Fibroblast of the aortic adventitia (primary cell): ENCODE measurements at regions not wholly inside any gene's neighbourhood (a gene's known extent, or its start where the extent isn't known, plus 50 kb on each side); places are given as distances from the start of the nearest gene placed in this dataset.

Source experiments
- DNase-seq: peaks from one replicate; pipeline ENCODE4 v3.0.0-alpha.2; 2010; ENCODE audit warnings: low read depth
- H3K4me3 ChIP-seq: 2 replicates; pipeline ENCODE4 v1.5.1; 2011; ENCODE audit warnings: low read depth, mild to moderate bottlenecking, control low read depth, low read length, moderate library complexity
- TF ChIP-seq, protein P1 (sequence below): IDR thresholded peaks from 2 replicates; pipeline ENCODE4 v1.5.1; 2011; ENCODE audit warnings: mild to moderate bottlenecking, low read length, control low read depth, inconsistent platforms; ENCODE audit not compliant: insufficient read depth

DNA sequence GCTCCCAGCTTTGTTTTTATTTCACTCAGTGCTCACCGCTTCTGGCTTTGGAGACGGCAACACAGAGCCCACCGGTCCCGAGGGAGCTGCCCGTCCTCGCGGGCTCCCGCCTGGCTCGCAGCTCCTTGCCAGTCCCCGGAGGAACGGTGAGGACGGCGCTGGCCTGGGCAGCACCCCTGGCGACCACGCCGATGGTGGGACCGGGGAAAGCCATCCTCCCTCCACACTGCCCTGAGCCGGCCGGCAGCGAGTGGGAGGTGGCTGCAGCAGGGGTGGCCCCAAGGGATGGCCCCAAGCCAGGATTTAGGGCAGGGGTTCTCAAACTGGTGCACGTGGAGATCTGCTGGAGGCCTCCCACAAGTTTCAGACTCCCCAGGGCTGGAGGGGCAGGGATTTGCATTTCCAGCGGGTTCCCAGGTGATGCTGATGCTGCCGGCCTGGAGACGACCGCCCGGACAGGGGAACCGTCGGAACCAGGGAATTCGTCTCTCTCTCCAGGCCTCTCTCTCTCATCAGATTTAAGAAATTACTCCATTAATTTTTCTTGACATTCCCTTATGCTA lies 293.2 kb upstream of the IRX4 start:
- no peak overlapping the region for H3K4me3 ChIP-seq
- TF ChIP-seq, protein P1, sequence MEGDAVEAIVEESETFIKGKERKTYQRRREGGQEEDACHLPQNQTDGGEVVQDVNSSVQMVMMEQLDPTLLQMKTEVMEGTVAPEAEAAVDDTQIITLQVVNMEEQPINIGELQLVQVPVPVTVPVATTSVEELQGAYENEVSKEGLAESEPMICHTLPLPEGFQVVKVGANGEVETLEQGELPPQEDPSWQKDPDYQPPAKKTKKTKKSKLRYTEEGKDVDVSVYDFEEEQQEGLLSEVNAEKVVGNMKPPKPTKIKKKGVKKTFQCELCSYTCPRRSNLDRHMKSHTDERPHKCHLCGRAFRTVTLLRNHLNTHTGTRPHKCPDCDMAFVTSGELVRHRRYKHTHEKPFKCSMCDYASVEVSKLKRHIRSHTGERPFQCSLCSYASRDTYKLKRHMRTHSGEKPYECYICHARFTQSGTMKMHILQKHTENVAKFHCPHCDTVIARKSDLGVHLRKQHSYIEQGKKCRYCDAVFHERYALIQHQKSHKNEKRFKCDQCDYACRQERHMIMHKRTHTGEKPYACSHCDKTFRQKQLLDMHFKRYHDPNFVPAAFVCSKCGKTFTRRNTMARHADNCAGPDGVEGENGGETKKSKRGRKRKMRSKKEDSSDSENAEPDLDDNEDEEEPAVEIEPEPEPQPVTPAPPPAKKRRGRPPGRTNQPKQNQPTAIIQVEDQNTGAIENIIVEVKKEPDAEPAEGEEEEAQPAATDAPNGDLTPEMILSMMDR, result no peak
- no peak for DNase-seq

DNA sequence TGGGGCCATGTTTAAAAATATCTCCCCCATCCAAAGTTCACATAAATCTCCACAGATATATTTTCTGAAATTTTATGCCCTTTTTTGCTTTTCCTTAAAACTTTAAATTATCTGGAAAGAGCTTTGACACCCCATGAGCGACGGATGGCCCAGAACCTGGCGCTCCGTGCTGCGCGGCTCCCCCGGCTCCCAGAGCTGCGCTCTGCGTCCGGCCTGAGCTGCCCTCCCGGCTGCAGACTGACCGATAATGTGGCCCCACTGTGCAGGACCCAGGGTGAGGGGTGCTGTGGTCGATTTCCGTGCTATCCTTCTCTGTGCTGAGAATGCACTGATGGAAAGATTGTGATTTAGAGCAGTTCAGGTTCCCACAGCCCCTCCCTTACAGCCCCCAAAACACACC lies 292.3 kb upstream of the IRX4 start:
- TF ChIP-seq, protein P1, result no peak
- DNase-seq, result no peak
- no peak overlapping the region for H3K4me3 ChIP-seq

DNA sequence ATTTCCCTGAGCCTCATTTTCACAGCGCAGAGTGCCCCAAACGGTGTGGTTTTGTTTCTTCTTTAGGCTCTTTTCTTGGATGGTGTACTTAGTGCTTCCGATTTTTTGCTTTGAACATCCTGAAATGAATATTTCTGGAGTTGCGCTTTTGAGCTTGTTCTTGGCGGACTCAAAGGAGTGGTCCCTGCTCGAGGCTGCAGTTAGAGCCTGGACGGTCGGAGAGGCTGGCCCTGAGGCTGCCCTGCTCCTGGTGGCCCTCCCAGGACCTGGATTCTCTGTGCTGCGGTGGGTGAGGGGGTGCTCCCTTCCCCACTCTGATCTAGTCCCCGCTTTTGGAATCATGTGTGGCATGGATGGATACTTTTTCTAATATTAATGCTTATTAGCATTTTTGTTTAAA lies 291.8 kb upstream of the IRX4 start:
- H3K4me3 ChIP-seq, result no peak overlapping the region
- TF ChIP-seq, protein P1, result no peak
- DNase-seq, result no peak

DNA sequence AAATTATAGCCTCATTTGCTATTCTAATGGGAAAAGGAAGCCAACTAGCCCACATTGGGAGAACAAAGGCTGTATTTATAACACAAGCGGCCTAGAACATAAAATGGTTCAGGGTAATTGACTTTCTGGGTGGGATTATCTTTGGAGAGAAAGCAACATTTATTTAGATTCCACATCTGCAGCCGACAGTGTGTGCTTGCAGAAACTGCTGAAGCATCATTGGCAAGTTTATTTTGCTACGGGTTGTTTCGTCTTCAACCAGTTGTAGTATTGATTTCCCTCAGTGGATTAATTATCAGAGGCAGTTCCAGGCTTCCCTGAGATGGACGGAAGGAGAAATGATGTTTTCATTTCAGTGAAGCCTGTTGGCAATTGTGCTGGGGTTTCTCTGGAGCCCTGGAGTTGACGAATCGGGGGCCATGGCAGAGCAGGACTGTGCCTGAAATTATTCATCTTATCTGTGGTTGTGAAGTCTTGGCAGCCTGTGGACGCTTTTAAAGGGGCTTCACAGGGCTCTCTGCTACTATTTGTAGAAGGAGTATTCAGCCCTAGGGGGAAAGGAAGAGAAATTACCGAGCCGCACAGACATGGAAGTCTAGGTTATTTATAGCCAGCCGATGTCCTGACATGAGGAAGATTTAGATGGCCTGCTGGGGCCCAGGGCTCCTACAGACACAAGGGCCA lies 290.6 kb upstream of the IRX4 start:
- DNase-seq, result no peak
- TF ChIP-seq, protein P1, result no peak
- H3K4me3 ChIP-seq, result no peak overlapping the region

DNA sequence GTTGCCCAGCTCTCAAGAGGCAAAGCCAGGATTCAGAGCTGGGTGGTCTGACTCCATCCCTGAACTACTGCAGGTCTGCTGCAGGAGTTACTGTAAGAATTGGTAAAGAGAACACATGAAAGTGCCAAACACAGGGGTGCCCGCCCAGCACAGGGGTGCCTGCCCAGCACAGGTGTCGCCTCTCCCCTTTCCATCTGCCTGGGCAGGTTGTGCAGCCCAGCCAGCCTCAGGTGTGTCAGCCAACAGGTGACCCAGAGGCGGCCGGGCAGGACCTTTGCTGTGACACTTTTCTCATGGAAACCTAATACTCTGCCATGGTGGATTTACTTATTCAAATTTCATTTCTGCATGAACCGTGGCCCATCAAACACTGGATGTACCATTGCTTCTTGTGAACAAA lies 289.7 kb upstream of the IRX4 start:
- DNase-seq, result no peak
- TF ChIP-seq, protein P1, result no peak
- no peak overlapping the region for H3K4me3 ChIP-seq

DNA sequence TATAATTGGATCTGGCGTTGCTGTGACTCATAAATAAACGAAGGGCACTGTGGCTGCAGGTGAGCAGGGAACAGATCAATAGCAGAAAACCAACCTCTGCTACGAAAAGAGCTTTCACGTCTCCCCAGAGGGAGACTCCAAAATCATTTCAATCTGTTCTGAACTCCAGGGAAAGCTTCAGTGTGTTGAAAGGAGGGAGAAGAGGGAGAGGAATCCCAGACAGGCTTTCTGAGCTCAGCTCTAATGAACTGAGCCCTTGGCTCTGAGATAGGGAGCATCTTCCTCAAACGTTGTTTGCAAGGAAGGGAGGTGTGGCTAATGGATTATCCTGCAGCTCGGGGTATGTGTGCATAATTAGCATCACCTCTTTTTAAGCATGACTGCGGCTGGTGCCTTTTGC lies 288.0 kb upstream of the IRX4 start:
- no peak for DNase-seq
- no peak overlapping the region for H3K4me3 ChIP-seq
- TF ChIP-seq, protein P1, result no peak
